ENCODE measurements at regions not wholly inside any gene's neighbourhood (a gene's known extent, or its start where the extent isn't known, plus 50 kb on each side); places are given as distances from the start of the nearest gene placed in this dataset.

DNA sequence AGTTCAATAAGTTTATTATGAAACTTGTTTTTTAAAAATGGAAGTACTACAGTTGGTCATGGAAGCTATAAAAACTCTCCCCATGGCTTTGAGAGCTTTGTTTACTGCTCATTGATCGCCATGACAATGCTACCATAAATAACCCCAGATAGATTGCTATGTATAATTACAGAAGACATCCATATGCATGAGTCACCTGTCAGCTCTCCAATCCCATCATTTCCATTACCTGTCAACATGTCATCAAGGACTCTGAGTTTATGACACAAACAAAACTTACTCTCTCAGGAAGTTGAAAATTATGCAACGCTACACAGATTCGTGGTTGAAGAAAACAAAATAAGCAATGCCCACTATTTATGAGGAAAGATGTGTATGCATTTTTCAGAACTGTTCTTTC, 144.4 kb downstream of the SEC23A start:
- POLR2A ChIA-PET = no interaction called here
- no peak for DNase-seq (ENCODE audit: low read depth, low spot score)
- CTCF ChIA-PET = no interaction called here
- H3K4me3 ChIP-seq (ENCODE audit: low read depth, low read length) = no peak overlapping the region
- TF ChIP-seq, protein P1, sequence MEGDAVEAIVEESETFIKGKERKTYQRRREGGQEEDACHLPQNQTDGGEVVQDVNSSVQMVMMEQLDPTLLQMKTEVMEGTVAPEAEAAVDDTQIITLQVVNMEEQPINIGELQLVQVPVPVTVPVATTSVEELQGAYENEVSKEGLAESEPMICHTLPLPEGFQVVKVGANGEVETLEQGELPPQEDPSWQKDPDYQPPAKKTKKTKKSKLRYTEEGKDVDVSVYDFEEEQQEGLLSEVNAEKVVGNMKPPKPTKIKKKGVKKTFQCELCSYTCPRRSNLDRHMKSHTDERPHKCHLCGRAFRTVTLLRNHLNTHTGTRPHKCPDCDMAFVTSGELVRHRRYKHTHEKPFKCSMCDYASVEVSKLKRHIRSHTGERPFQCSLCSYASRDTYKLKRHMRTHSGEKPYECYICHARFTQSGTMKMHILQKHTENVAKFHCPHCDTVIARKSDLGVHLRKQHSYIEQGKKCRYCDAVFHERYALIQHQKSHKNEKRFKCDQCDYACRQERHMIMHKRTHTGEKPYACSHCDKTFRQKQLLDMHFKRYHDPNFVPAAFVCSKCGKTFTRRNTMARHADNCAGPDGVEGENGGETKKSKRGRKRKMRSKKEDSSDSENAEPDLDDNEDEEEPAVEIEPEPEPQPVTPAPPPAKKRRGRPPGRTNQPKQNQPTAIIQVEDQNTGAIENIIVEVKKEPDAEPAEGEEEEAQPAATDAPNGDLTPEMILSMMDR (IDR thresholded peaks at IDR 0.05; ENCODE audit: insufficient read depth, low read length, missing control alignments) = no peak

DNA sequence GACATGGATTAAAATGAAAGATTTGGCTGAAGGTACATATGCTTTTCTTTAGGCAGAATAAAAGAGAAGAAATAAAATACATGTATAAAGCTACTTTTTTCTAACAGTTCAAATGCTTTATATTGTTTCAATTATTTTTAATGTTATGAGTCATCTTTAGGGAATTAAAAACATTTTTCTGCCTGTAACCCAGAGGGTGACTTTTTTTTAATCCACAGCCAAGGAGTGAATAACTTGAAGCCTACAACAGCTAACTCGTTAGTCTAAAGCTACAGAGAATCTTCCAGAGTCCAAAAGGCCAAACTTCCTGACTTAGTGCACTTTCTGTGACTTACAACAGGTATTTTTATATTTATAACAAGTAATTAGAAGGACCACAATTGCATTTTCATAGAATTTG, 151.6 kb downstream of the SEC23A start:
- peak; percentile 38 for DNase-seq (ENCODE audit: low read depth, low spot score)
- TF ChIP-seq, protein P1 (IDR thresholded peaks at IDR 0.05; ENCODE audit: insufficient read depth, low read length, missing control alignments) = no peak
- POLR2A ChIA-PET = interaction anchor here (0.8 kb wide), 1 partner anchor 824 kb away, joined by 4 read pairs; no protein-coding TSS in a partner anchor
- CTCF ChIA-PET = interaction anchor here (0.6 to 0.7 kb wide), 2 partner anchors 215 to 1047 kb away, joined by 3 read pairs; no protein-coding TSS in a partner anchor
- H3K4me3 ChIP-seq (ENCODE audit: low read depth, low read length) = no peak overlapping the region

DNA sequence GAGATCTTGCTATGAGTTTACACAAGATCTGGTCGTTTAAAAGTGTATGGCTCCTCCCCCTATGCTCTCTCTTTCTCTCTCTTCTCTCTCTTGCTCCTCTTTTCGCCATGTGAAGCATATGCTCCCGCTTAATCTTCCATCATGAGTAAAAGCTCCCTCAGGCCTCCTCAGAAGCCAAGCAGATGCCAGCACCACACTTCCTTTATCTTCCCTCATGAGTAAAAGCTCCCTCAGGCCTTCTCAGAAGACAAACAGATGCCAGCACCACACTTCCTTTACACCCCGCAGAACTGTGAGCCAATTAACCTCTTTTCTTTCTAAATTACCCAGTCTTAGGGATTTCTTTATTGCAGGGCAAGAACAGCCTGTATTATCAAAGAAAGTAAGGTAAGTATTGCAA, 152.4 kb downstream of the SEC23A start:
- POLR2A ChIA-PET = interaction anchor here (0.8 kb wide), 1 partner anchor 823 kb away, joined by 4 read pairs; no protein-coding TSS in a partner anchor

DNA sequence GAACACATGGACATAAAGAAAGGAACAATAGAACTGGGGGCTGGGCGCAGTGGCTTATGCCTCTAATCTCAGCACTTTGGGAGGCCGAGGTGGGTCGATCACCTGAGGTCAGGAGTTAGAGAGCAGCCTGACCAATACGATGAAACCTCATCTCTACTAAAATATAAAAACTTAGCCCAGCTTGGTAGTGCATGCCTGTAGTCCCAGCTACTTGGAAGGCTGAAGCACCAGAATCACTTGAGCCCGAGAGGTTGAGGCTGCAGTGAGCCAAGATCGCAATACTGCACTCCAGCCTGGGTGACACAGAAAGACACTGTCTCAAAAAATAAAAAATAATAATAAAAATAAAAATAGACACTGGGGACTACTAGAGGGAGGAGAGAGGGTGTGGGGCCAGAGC, 154.5 kb downstream of the SEC23A start:
- ChIA-PET CTCF (interaction anchor here (1.3 kb wide), 1 partner anchor 67 kb away, joined by 3 read pairs; no protein-coding TSS in a partner anchor), POLR2A (no interaction called here)
- no peak for DNase-seq (ENCODE audit: low read depth, low spot score)
- no peak overlapping the region for H3K4me3 ChIP-seq (ENCODE audit: low read depth, low read length)
- TF ChIP-seq, protein P1 (IDR thresholded peaks at IDR 0.05; ENCODE audit: insufficient read depth, low read length, missing control alignments) = no peak

More for the DNA sequence above, 152.4 kb downstream of the SEC23A start:
- no peak for DNase-seq (ENCODE audit: low read depth, low spot score)
- CTCF ChIA-PET = interaction anchor here (0.6 to 1.2 kb wide), 2 partner anchors 53 to 216 kb away, joined by 3 read pairs; no protein-coding TSS in a partner anchor
- H3K4me3 ChIP-seq (ENCODE audit: low read depth, low read length) = no peak overlapping the region
- TF ChIP-seq, protein P1 (IDR thresholded peaks at IDR 0.05; ENCODE audit: insufficient read depth, low read length, missing control alignments) = no peak

DNA sequence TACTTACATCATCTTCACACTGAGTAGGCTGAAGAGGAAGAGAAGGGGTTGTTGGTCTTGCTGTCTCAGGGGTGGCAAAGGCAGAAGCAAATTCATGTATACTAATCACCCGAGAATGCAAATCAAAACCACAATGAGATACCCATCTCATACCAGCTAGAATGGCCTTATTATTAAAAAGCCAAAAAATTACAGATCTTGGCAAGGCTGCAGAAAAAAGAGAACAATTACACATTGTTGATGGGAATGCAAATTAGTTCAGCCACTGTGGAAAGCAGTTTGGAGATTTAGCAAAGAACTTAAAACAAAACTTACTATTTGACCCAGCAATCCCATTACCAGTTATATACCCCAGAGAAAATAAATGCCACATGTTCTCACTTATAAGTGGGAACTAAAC, 154.9 kb downstream of the SEC23A start:
- peak; percentile 29 for DNase-seq (ENCODE audit: low read depth, low spot score)
- ChIA-PET POLR2A (no interaction called here), CTCF (no interaction called here)
- TF ChIP-seq, protein P1 (IDR thresholded peaks at IDR 0.05; ENCODE audit: insufficient read depth, low read length, missing control alignments) = no peak
- H3K4me3 ChIP-seq (ENCODE audit: low read depth, low read length) = no peak overlapping the region

DNA sequence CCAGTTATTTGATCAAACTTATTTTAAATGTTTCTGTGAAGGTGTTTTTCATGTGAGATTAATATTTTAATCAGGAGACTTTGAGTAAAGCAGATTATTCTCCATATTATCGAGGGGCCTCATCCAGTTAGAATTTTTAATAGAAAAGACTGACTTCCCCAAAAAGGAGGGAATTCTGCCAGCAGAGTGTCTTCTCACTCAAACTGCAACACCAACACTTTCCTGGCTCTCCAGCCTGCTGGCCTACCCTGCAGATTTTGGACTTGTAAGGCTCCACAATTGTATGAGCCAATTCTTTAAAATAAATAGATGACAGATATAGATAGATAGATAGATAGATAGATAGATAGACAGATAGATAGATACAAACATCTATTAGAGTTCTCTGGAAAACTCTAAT, 155.7 kb downstream of the SEC23A start:
- POLR2A ChIA-PET = no interaction called here
- no peak for DNase-seq (ENCODE audit: low read depth, low spot score)
- CTCF ChIA-PET = no interaction called here

More for the DNA sequence above, 155.7 kb downstream of the SEC23A start:
- TF ChIP-seq, protein P1 (IDR thresholded peaks at IDR 0.05; ENCODE audit: insufficient read depth, low read length, missing control alignments) = no peak
- H3K4me3 ChIP-seq (ENCODE audit: low read depth, low read length) = no peak overlapping the region
